Right cardiac atrium (tissue), 5 donors: ENCODE measurements at regions not wholly inside any gene's neighbourhood (a gene's known extent, or its start where the extent isn't known, plus 50 kb on each side); places are given as distances from the start of the nearest gene placed in this dataset.
A peak's percentile ranks its signal among the peaks of the same experiment; 100 is the strongest.

ENCODE experiments used
- ATAC-seq, 2 donors: fragments of 200-7000 bp; cut with Tn5 transposase; one replicate each; pipeline versions ENCODE4 v1.8.0 to v1.9.1; 2020; ENCODE audit warnings: moderate library complexity in 2 of 2, mild to moderate bottlenecking in 1 of 2
- DNase-seq, 3 donors: peaks; one replicate each; pipeline ENCODE4 v3.0.0-alpha.2; 2020
- H3K27ac ChIP-seq: one replicate; pipeline ENCODE4 v1.5.1; 2013; ENCODE audit warnings: mild to moderate bottlenecking, low read length, control low read depth, moderate library complexity
- H3K27me3 ChIP-seq: one replicate; pipeline ENCODE4 v1.6.1; 2013; ENCODE audit not compliant: control insufficient read depth, insufficient read depth
- H3K4me1 ChIP-seq: one replicate; pipeline ENCODE4 v1.6.1; 2013; ENCODE audit warnings: low read length; ENCODE audit not compliant: control insufficient read depth, insufficient read depth
- H3K4me3 ChIP-seq: one replicate; pipeline ENCODE4 v1.5.1; 2013; ENCODE audit warnings: low read length, control low read depth
- H3K9me3 ChIP-seq: one replicate; pipeline ENCODE4 v1.6.1; 2013; ENCODE audit warnings: low read length; ENCODE audit not compliant: control insufficient read depth
- WGBS: extraction: QIAGEN DNeasy Blood & Tissue Kit; methylation state at CpG from one replicate; pipeline ENCODE4 v1.1.7; 2013; 5-methylcytosine and 5-hydroxymethylcytosine counted together
- intact Hi-C, 4 donors: fragments of 100-400 bp; cut with DNase I; formaldehyde crosslinking; loops; one replicate each; pipeline versions ENCODE4 v1.11.0 to v1.14.0; 2022 to 2023
- donor health status: healthy with polysubstance abuse.
- donor health status: DM: no; HTN: yes; CAD: no.
- donor health status: DM: no; HTN: no; CAD: no.
- donor health status: DM: no; HTN: yes; CAD: no; lungs with severe emphysema.
- donor health status: DM: yes; HTN: yes; CAD: no.

- ATAC-seq = no peak
- H3K4me3 ChIP-seq = no peak overlapping the region
- no peaks in the 10 kb centered on the region for H3K9me3 ChIP-seq
- H3K27ac ChIP-seq = no peak overlapping the region
- intact Hi-C loops = no loop called here
- H3K4me1 ChIP-seq = no peaks in the 10 kb centered on the region
- 96% methylated on average over 8 of the region's 8 CpGs for WGBS
- no peaks in the 10 kb centered on the region for H3K27me3 ChIP-seq
- DNase-seq = no peak
Observed at GRCh38 chr15:95948411-95948810, 382.1 kb upstream of the NR2F2 start.

- H3K4me1 ChIP-seq = no peaks in the 10 kb centered on the region
- no peaks in the 10 kb centered on the region for H3K27me3 ChIP-seq
- intact Hi-C loops = no loop called here
- no peak overlapping the region for H3K4me3 ChIP-seq
- H3K27ac ChIP-seq = no peak overlapping the region
- 59% methylated on average over 4 of the region's 4 CpGs for WGBS
- H3K9me3 ChIP-seq = no peaks in the 10 kb centered on the region
- DNase-seq (no peak), ATAC-seq (no peak)
Observed at GRCh38 chr15:95953032-95953431, 377.5 kb upstream of the NR2F2 start.

GRCh38 chr15:95957861-95958260, 372.6 kb upstream of the NR2F2 start:
- intact Hi-C loops = no loop called here

GRCh38 chr15:95958382-95958781, 372.1 kb upstream of the NR2F2 start:
- no peaks in the 10 kb centered on the region for H3K4me1 ChIP-seq
- H3K9me3 ChIP-seq = no peaks in the 10 kb centered on the region
- ATAC-seq (no peak), DNase-seq (no peak)
- H3K27me3 ChIP-seq = no peaks in the 10 kb centered on the region
- 37% methylated on average over 5 of the region's 5 CpGs for WGBS
- no peak overlapping the region for H3K27ac ChIP-seq
- no peak overlapping the region for H3K4me3 ChIP-seq
- intact Hi-C loops = no loop called here

More at GRCh38 chr15:95957861-95958260, 372.6 kb upstream of the NR2F2 start:
- Histone ChIP-seq H3K4me3 (no peak overlapping the region), H3K27me3 (no peaks in the 10 kb centered on the region), H3K4me1 (no peaks in the 10 kb centered on the region), H3K9me3 (no peaks in the 10 kb centered on the region), H3K27ac (no peak overlapping the region)
- 53% methylated on average over 7 of the region's 7 CpGs for WGBS
- ATAC-seq = no peak
- no peak for DNase-seq

GRCh38 chr15:95968856-95969255, 361.6 kb upstream of the NR2F2 start:
- Histone ChIP-seq H3K27me3 (no peaks in the 10 kb centered on the region), H3K27ac (no peak overlapping the region), H3K4me1 (peaks cover 3% of the 10 kb centered on the region), H3K4me3 (no peak overlapping the region), H3K9me3 (no peaks in the 10 kb centered on the region)
- no peak for ATAC-seq
- WGBS = 97% methylated on average over 5 of the region's 5 CpGs
- intact Hi-C loops = no loop called here
- no peak for DNase-seq

GRCh38 chr15:95970326-95970725, 360.2 kb upstream of the NR2F2 start:
- Histone ChIP-seq H3K9me3 (no peaks in the 10 kb centered on the region), H3K27me3 (no peaks in the 10 kb centered on the region), H3K4me3 (no peak overlapping the region), H3K4me1 (peaks cover 3% of the 10 kb centered on the region), H3K27ac (no peak overlapping the region)
- no peak for DNase-seq
- WGBS = 90% methylated on average over 3 of the region's 3 CpGs
- ATAC-seq = no peak
- intact Hi-C loops = no loop called here

GRCh38 chr15:95972041-95972553, 358.4 kb upstream of the NR2F2 start:
- intact Hi-C loops = no loop called here
- Histone ChIP-seq H3K4me1 (peaks cover 3% of the 10 kb centered on the region), H3K27ac (no peak overlapping the region), H3K4me3 (no peak overlapping the region), H3K27me3 (no peaks in the 10 kb centered on the region), H3K9me3 (no peaks in the 10 kb centered on the region)
- DNase-seq (peak; percentile 34 to 80 (median 76)), ATAC-seq (peak; percentile 66 to 75)
- 37% methylated on average over 6 of the region's 6 CpGs for WGBS

- no peaks in the 10 kb centered on the region for H3K27me3 ChIP-seq
- ATAC-seq (no peak), DNase-seq (no peak)
- no peaks in the 10 kb centered on the region for H3K9me3 ChIP-seq
- H3K27ac ChIP-seq = no peak overlapping the region
- intact Hi-C loops = no loop called here
- H3K4me1 ChIP-seq = peaks cover 3% of the 10 kb centered on the region
- WGBS = 97% methylated on average over 4 of the region's 4 CpGs
- H3K4me3 ChIP-seq = no peak overlapping the region
Observed at GRCh38 chr15:95972812-95973211, 357.7 kb upstream of the NR2F2 start.

GRCh38 chr15:95973566-95974256, 356.8 kb upstream of the NR2F2 start:
- ATAC-seq (no peak), DNase-seq (no peak)
- no peak overlapping the region for H3K4me3 ChIP-seq
- H3K9me3 ChIP-seq = no peaks in the 10 kb centered on the region
- H3K27ac ChIP-seq = no peak overlapping the region
- intact Hi-C loops = no loop called here
- WGBS = 76% methylated on average over 7 of the region's 7 CpGs
- H3K27me3 ChIP-seq = no peaks in the 10 kb centered on the region
- H3K4me1 ChIP-seq = peaks cover 3% of the 10 kb centered on the region

GRCh38 chr15:95975212-95975611, 355.3 kb upstream of the NR2F2 start:
- intact Hi-C loops = no loop called here
- peaks cover 3% of the 10 kb centered on the region for H3K4me1 ChIP-seq

GRCh38 chr15:95979286-95979685, 351.2 kb upstream of the NR2F2 start:
- H3K4me3 ChIP-seq = no peak overlapping the region
- no peaks in the 10 kb centered on the region for H3K4me1 ChIP-seq
- 96% methylated on average over 3 of the region's 3 CpGs for WGBS
- H3K27me3 ChIP-seq = no peaks in the 10 kb centered on the region
- no peak for DNase-seq
- ATAC-seq = no peak
- no peak overlapping the region for H3K27ac ChIP-seq
- intact Hi-C loops = no loop called here
- H3K9me3 ChIP-seq = no peaks in the 10 kb centered on the region

More at GRCh38 chr15:95975212-95975611, 355.3 kb upstream of the NR2F2 start:
- Histone ChIP-seq H3K4me3 (no peak overlapping the region), H3K9me3 (no peaks in the 10 kb centered on the region), H3K27ac (no peak overlapping the region), H3K27me3 (no peaks in the 10 kb centered on the region)
- WGBS = 86% methylated on average over 4 of the region's 4 CpGs
- ATAC-seq (no peak), DNase-seq (no peak)

GRCh38 chr15:95981209-95981608, 349.3 kb upstream of the NR2F2 start:
- Histone ChIP-seq H3K27me3 (no peaks in the 10 kb centered on the region), H3K27ac (no peak overlapping the region), H3K4me1 (no peaks in the 10 kb centered on the region), H3K9me3 (no peaks in the 10 kb centered on the region), H3K4me3 (no peak overlapping the region)
- WGBS = 96% methylated on average over 6 of the region's 6 CpGs
- intact Hi-C loops = no loop called here
- DNase-seq = no peak
- no peak for ATAC-seq
